ENCODE measurements at regions not wholly inside any gene's neighbourhood (a gene's known extent, or its start where the extent isn't known, plus 50 kb on each side); places are given as distances from the start of the nearest gene placed in this dataset.

- peaks cover 50% of the 10 kb centered on the region for H3K36me3 ChIP-seq
- H3K27ac ChIP-seq: no peak overlapping the region
- no peaks in the 10 kb centered on the region for H3K4me1 ChIP-seq
- no peak overlapping the region for H3K4me3 ChIP-seq
- no peak for DNase-seq
- no peaks in the 10 kb centered on the region; the same call in 1 of the 2 replicates for H3K9me3 ChIP-seq (replicated peaks)
- no peaks in the 10 kb centered on the region for H3K27me3 ChIP-seq
Measured at GRCh38 chr4:31146366-31146765, 426.2 kb downstream of the PCDH7 start.

- Histone ChIP-seq H3K4me3 (no peak overlapping the region), H3K9me3 (replicated peaks) (no peaks in the 10 kb centered on the region), H3K27me3 (no peaks in the 10 kb centered on the region), H3K36me3 (peaks cover 28% of the 10 kb centered on the region), H3K27ac (no peak overlapping the region), H3K4me1 (no peaks in the 10 kb centered on the region)
- no peak for DNase-seq
Measured at GRCh38 chr4:31148990-31149389, 428.8 kb downstream of the PCDH7 start.

- peak; percentile 56 to 81 for DNase-seq
Measured at GRCh38 chr4:31156221-31156620, 436.1 kb downstream of the PCDH7 start.

GRCh38 chr4:31160146-31160545 lies 440.0 kb downstream of the PCDH7 start:
- H3K4me1 ChIP-seq: peaks cover 46% of the 10 kb centered on the region
- H3K9me3 ChIP-seq (replicated peaks): no peaks in the 10 kb centered on the region
- no peaks in the 10 kb centered on the region for H3K27me3 ChIP-seq
- DNase-seq: peak; percentile 67 to 93
- H3K36me3 ChIP-seq: no peaks in the 10 kb centered on the region
- peak overlapping the region; percentile 84 for H3K27ac ChIP-seq
- H3K4me3 ChIP-seq: no peak overlapping the region

More at GRCh38 chr4:31156221-31156620, 436.1 kb downstream of the PCDH7 start:
- H3K36me3 ChIP-seq: no peaks in the 10 kb centered on the region
- no peaks in the 10 kb centered on the region for H3K9me3 ChIP-seq (replicated peaks)
- H3K4me1 ChIP-seq: peaks cover 42% of the 10 kb centered on the region
- H3K27me3 ChIP-seq: no peaks in the 10 kb centered on the region
- H3K27ac ChIP-seq: peak overlapping the region; percentile 18
- no peak overlapping the region for H3K4me3 ChIP-seq

GRCh38 chr4:31169846-31170245 lies 449.7 kb downstream of the PCDH7 start:
- Histone ChIP-seq H3K4me1 (no peaks in the 10 kb centered on the region), H3K9me3 (replicated peaks) (no peaks in the 10 kb centered on the region), H3K36me3 (no peaks in the 10 kb centered on the region), H3K27me3 (no peaks in the 10 kb centered on the region), H3K27ac (no peak overlapping the region), H3K4me3 (no peak overlapping the region)
- peak; percentile 25 to 44 for DNase-seq

GRCh38 chr4:31171362-31171761 lies 451.2 kb downstream of the PCDH7 start:
- DNase-seq: no peak
- Histone ChIP-seq H3K27me3 (no peaks in the 10 kb centered on the region), H3K4me1 (no peaks in the 10 kb centered on the region), H3K9me3 (replicated peaks) (no peaks in the 10 kb centered on the region), H3K27ac (no peak overlapping the region), H3K4me3 (no peak overlapping the region), H3K36me3 (no peaks in the 10 kb centered on the region)

- no peaks in the 10 kb centered on the region for H3K27me3 ChIP-seq
- no peak overlapping the region for H3K27ac ChIP-seq
- 0 out of 2 replicates have a peak, but pooled peaks cover 2% of the 10 kb centered on the region for H3K9me3 ChIP-seq (replicated peaks)
- no peak for DNase-seq
- no peak overlapping the region for H3K4me3 ChIP-seq
- no peaks in the 10 kb centered on the region for H3K4me1 ChIP-seq
- H3K36me3 ChIP-seq: no peaks in the 10 kb centered on the region
Measured at GRCh38 chr4:31175242-31175910, 455.2 kb downstream of the PCDH7 start.

GRCh38 chr4:31183256-31183655 lies 463.1 kb downstream of the PCDH7 start:
- H3K4me3 ChIP-seq: no peak overlapping the region
- DNase-seq: no peak
- H3K9me3 ChIP-seq (replicated peaks): peaks cover 11% of the 10 kb centered on the region; the same call in 1 of the 2 replicates
- H3K36me3 ChIP-seq: no peaks in the 10 kb centered on the region
- no peaks in the 10 kb centered on the region for H3K27me3 ChIP-seq
- no peaks in the 10 kb centered on the region for H3K4me1 ChIP-seq
- H3K27ac ChIP-seq: no peak overlapping the region

GRCh38 chr4:31185014-31185585 lies 464.9 kb downstream of the PCDH7 start:
- H3K4me1 ChIP-seq: no peaks in the 10 kb centered on the region
- H3K4me3 ChIP-seq: no peak overlapping the region
- H3K36me3 ChIP-seq: no peaks in the 10 kb centered on the region
- peak in 1 of 2 experiments; percentile 11 for DNase-seq
- H3K9me3 ChIP-seq (replicated peaks): peaks cover 9% of the 10 kb centered on the region; the same call in 1 of the 2 replicates
- no peaks in the 10 kb centered on the region for H3K27me3 ChIP-seq
- no peak overlapping the region for H3K27ac ChIP-seq

- no peak overlapping the region for H3K27ac ChIP-seq
- no peaks in the 10 kb centered on the region for H3K27me3 ChIP-seq
- H3K4me3 ChIP-seq: no peak overlapping the region
- no peak for DNase-seq
- H3K4me1 ChIP-seq: no peaks in the 10 kb centered on the region
- no peaks in the 10 kb centered on the region for H3K36me3 ChIP-seq
- H3K9me3 ChIP-seq (replicated peaks): peaks cover 11% of the 10 kb centered on the region; the same call in 1 of the 2 replicates
Measured at GRCh38 chr4:31187979-31188378, 467.8 kb downstream of the PCDH7 start.

GRCh38 chr4:31189938-31190337 lies 469.8 kb downstream of the PCDH7 start:
- Histone ChIP-seq H3K4me3 (no peak overlapping the region), H3K9me3 (replicated peaks) (peaks cover 11% of the 10 kb centered on the region; the same call in 1 of the 2 replicates), H3K36me3 (no peaks in the 10 kb centered on the region), H3K27ac (no peak overlapping the region), H3K27me3 (no peaks in the 10 kb centered on the region), H3K4me1 (no peaks in the 10 kb centered on the region)
- no peak for DNase-seq

- H3K4me1 ChIP-seq: no peaks in the 10 kb centered on the region
- H3K4me3 ChIP-seq: no peak overlapping the region
- no peak overlapping the region for H3K27ac ChIP-seq
- DNase-seq: peak in 1 of 2 experiments; percentile 7
- H3K27me3 ChIP-seq: no peaks in the 10 kb centered on the region
- peaks cover 7% of the 10 kb centered on the region; the same call in 1 of the 2 replicates for H3K9me3 ChIP-seq (replicated peaks)
- no peaks in the 10 kb centered on the region for H3K36me3 ChIP-seq
Measured at GRCh38 chr4:31190671-31191070, 470.5 kb downstream of the PCDH7 start.

- no peaks in the 10 kb centered on the region for H3K27me3 ChIP-seq
- no peaks in the 10 kb centered on the region for H3K4me1 ChIP-seq
- H3K27ac ChIP-seq: no peak overlapping the region
- no peak for DNase-seq
- no peak overlapping the region for H3K4me3 ChIP-seq
- H3K36me3 ChIP-seq: no peaks in the 10 kb centered on the region
- peaks cover 3% of the 10 kb centered on the region; the same call in 1 of the 2 replicates for H3K9me3 ChIP-seq (replicated peaks)
Measured at GRCh38 chr4:31192341-31192740, 472.2 kb downstream of the PCDH7 start.

GRCh38 chr4:31193521-31193920 lies 473.4 kb downstream of the PCDH7 start:
- no peak for DNase-seq
- Histone ChIP-seq H3K27ac (no peak overlapping the region), H3K9me3 (replicated peaks) (peaks cover 3% of the 10 kb centered on the region; the same call in 1 of the 2 replicates), H3K4me3 (no peak overlapping the region), H3K36me3 (no peaks in the 10 kb centered on the region), H3K27me3 (no peaks in the 10 kb centered on the region), H3K4me1 (no peaks in the 10 kb centered on the region)

- Histone ChIP-seq H3K27ac (no peak overlapping the region), H3K36me3 (no peaks in the 10 kb centered on the region), H3K9me3 (replicated peaks) (peaks cover 4% of the 10 kb centered on the region), H3K4me1 (no peaks in the 10 kb centered on the region), H3K4me3 (no peak overlapping the region), H3K27me3 (no peaks in the 10 kb centered on the region)
- DNase-seq: no peak
Measured at GRCh38 chr4:31194823-31195222, 474.7 kb downstream of the PCDH7 start.
